H1 (cell line): ENCODE measurements at regions not wholly inside any gene's neighbourhood (a gene's known extent, or its start where the extent isn't known, plus 50 kb on each side); places are given as distances from the start of the nearest gene placed in this dataset.

Experiments
- BCL11A ChIP-seq, 2 experiments: IDR thresholded peaks; one replicate each; pipeline ENCODE4 v1.6.1; 2011; ENCODE audit warnings: low read depth in 2 of 2, low read length in 2 of 2, mild to moderate bottlenecking in 2 of 2
- FOSL1 ChIP-seq: IDR thresholded peaks from 2 replicates; pipeline ENCODE4 v1.6.1; 2011; ENCODE audit warnings: mild to moderate bottlenecking, low read depth, low read length, moderate library complexity; ENCODE audit not compliant: insufficient read depth
- PHF8 ChIP-seq: fragments of 200-600 bp; sonication (generic); conservative IDR thresholded peaks from 2 replicates; pipeline ENCODE4 v1.7.1; 2012; ENCODE audit warnings: low read depth, mild to moderate bottlenecking, inconsistent platforms, low read length, moderate library complexity
- SP4 ChIP-seq: IDR thresholded peaks from 2 replicates; pipeline ENCODE4 v1.6.1; 2012; ENCODE audit warnings: low read length, inconsistent platforms

GRCh38 chr1:213486488-213486887, 435.4 kb downstream of the RPS6KC1 start (continued):
- TF ChIP-seq PHF8 (no peak), FOSL1 (no peak), SP4 (no peak), BCL11A (IDR thresholded peaks at IDR 0.05; ENCODE audit: low read depth in 2 of 2, low read length in 2 of 2) (no peak)
